Neural cell (in vitro differentiated cells): ENCODE measurements at regions not wholly inside any gene's neighbourhood (a gene's known extent, or its start where the extent isn't known, plus 50 kb on each side); places are given as distances from the start of the nearest gene placed in this dataset.

ENCODE experiments used
- H2AFZ ChIP-seq: fragments of 200-600, 300-800 bp; sonication (generic), shearing (Covaris generic); 2 replicates; pipeline ENCODE4 v1.6.0; 2014; ENCODE audit warnings: low read depth, mild to moderate bottlenecking, antibody characterized with exemption, low read length, moderate library complexity
- H3F3A ChIP-seq: fragments of 200-600 bp; shearing (Covaris generic); 2 replicates; pipeline ENCODE4 v1.6.1; 2016; ENCODE audit warnings: mild to moderate bottlenecking, moderate library complexity, mixed read lengths, antibody characterized with exemption, low read length; ENCODE audit not compliant: insufficient read depth, poor library complexity, severe bottlenecking
- H3K27ac ChIP-seq: fragments of 200-600, 300-800 bp; sonication (generic), shearing (Covaris generic); 2 replicates; pipeline ENCODE4 v1.5.1; 2014; ENCODE audit warnings: mild to moderate bottlenecking, low read length, moderate library complexity
- H3K27me3 ChIP-seq: fragments of 300-800, 200-600 bp; sonication (generic), shearing (Covaris generic); 2 replicates; pipeline ENCODE4 v1.6.0; 2014; ENCODE audit warnings: mild to moderate bottlenecking, low read depth, low read length, moderate library complexity; ENCODE audit not compliant: insufficient read depth
- H3K36me3 ChIP-seq: fragments of 300-800, 200-600 bp; sonication (generic), shearing (Covaris generic); 2 replicates; pipeline ENCODE4 v1.5.1; 2014; ENCODE audit warnings: mild to moderate bottlenecking, antibody characterized with exemption, low read length, moderate library complexity; ENCODE audit not compliant: insufficient read depth
- H3K4me2 ChIP-seq: fragments of 300-800, 200-600 bp; sonication (generic), shearing (Covaris generic); 2 replicates; pipeline ENCODE4 v1.6.0; 2014; ENCODE audit warnings: mild to moderate bottlenecking, low read length
- H3K4me3 ChIP-seq: fragments of 300-800, 200-600 bp; sonication (generic), shearing (Covaris generic); 2 replicates; pipeline ENCODE4 v1.5.1; 2014; ENCODE audit warnings: mild to moderate bottlenecking, low read length, moderate library complexity
- H3K79me2 ChIP-seq: fragments of 200-600 bp; shearing (Covaris generic); replicated peaks from 2 replicates; pipeline ENCODE4 v1.6.0; 2014; ENCODE audit warnings: mild to moderate bottlenecking, low read length, moderate library complexity; ENCODE audit not compliant: insufficient read depth
- H3K9ac ChIP-seq: fragments of 300-800, 200-600 bp; sonication (generic), shearing (Covaris generic); 2 replicates; pipeline ENCODE4 v1.6.1; 2016; ENCODE audit warnings: mild to moderate bottlenecking, low read length, mixed read lengths
- H3K9me2 ChIP-seq: fragments of 200-600 bp; shearing (Covaris generic); 2 replicates; pipeline ENCODE4 v1.6.1; 2016; ENCODE audit warnings: mild to moderate bottlenecking, low read length, mixed read lengths; ENCODE audit not compliant: insufficient read depth
- H3K9me3 ChIP-seq: fragments of 200-600, 300-800 bp; sonication (generic), shearing (Covaris generic); 2 replicates; pipeline ENCODE4 v1.6.1; 2016; ENCODE audit warnings: mild to moderate bottlenecking, mixed run types, low read length, moderate library complexity, mixed read lengths
- H4K20me1 ChIP-seq: fragments of 200-600 bp; shearing (Covaris generic); 2 replicates; pipeline ENCODE4 v1.6.1; 2016; ENCODE audit warnings: mild to moderate bottlenecking, mixed run types; ENCODE audit not compliant: insufficient read depth
- EP300 ChIP-seq: fragments of 450-650 bp; conservative IDR thresholded peaks from 2 replicates; pipeline ENCODE4 v1.6.1; 2014; ENCODE audit warnings: antibody characterized with exemption, mild to moderate bottlenecking, moderate library complexity; ENCODE audit not compliant: poor library complexity, severe bottlenecking
- EZH2 ChIP-seq: fragments of 200-600, 300-800 bp; shearing (Covaris generic), sonication (generic); IDR thresholded peaks from 2 replicates; pipeline ENCODE4 v1.6.1; 2014; ENCODE audit warnings: antibody characterized with exemption, low read length, borderline replicate concordance, mild to moderate bottlenecking; ENCODE audit not compliant: insufficient read depth, poor library complexity, severe bottlenecking
- MXI1 ChIP-seq: fragments of 450-650 bp; conservative IDR thresholded peaks from 2 replicates; pipeline ENCODE4 v1.6.1; 2014; ENCODE audit warnings: antibody characterized with exemption, mild to moderate bottlenecking; ENCODE audit not compliant: poor library complexity, severe bottlenecking
- POLR2AphosphoS5 ChIP-seq: IDR thresholded peaks from 2 replicates; pipeline ENCODE4 v1.6.1; 2012
- RAD21 ChIP-seq: fragments of 450-650 bp; conservative IDR thresholded peaks from 2 replicates; pipeline ENCODE4 v1.6.1; 2014; ENCODE audit warnings: antibody characterized with exemption, mild to moderate bottlenecking, moderate library complexity
- REST ChIP-seq: IDR thresholded peaks from 2 replicates; pipeline ENCODE4 v1.6.1; 2012; ENCODE audit warnings: borderline replicate concordance
- SMC3 ChIP-seq: fragments of 450-650 bp; conservative IDR thresholded peaks from 2 replicates; pipeline ENCODE4 v1.6.1; 2014; ENCODE audit warnings: antibody characterized with exemption, mild to moderate bottlenecking, moderate library complexity; ENCODE audit not compliant: poor library complexity
- TAF1 ChIP-seq: IDR thresholded peaks from 2 replicates; pipeline ENCODE4 v1.6.1; 2012; ENCODE audit warnings: low read depth
- TF ChIP-seq, protein P1 (sequence below): fragments of 450-650 bp; IDR thresholded peaks from 2 replicates; pipeline ENCODE4 v1.5.1; 2014; ENCODE audit warnings: antibody characterized with exemption, mild to moderate bottlenecking, moderate library complexity; ENCODE audit not compliant: poor library complexity, severe bottlenecking

DNA sequence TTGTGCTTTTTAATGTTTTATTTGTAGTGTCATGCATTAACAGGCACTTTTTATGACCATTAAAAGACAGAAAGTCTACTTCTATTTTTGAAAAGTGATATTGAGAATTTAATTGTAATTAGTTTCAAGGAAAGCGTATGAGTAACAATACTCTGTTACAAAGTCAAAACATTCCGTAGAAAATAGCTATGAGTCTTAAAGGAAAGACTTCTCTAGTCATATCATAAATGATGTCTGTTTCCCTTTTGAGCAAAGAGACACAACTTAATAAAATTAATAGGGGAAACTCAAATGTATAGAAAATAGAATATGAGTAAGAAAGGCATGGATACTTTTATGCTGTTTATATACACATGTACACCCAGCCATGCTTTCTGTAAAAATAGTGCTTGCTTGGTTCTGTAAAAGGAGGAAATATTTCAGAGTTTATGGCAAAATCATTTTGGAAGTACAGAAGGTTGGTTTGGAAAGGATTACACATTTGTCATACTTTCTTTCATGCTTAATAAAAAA, 107.8 kb upstream of the AHI1 start:
- Histone ChIP-seq H4K20me1 (no peaks in the 10 kb centered on the region), H3K27ac (no peak overlapping the region), H3K36me3 (no peaks in the 10 kb centered on the region), H3K9me3 (no peaks in the 10 kb centered on the region), H3K9ac (no peak overlapping the region), H3K4me3 (no peak overlapping the region), H3K27me3 (no peaks in the 10 kb centered on the region), H2AFZ (no peak overlapping the region), H3K79me2 (no peaks in the 10 kb centered on the region), H3K9me2 (no peaks in the 10 kb centered on the region), H3F3A (no peaks in the 10 kb centered on the region), H3K4me2 (no peak overlapping the region)
- TF ChIP-seq, protein P1, sequence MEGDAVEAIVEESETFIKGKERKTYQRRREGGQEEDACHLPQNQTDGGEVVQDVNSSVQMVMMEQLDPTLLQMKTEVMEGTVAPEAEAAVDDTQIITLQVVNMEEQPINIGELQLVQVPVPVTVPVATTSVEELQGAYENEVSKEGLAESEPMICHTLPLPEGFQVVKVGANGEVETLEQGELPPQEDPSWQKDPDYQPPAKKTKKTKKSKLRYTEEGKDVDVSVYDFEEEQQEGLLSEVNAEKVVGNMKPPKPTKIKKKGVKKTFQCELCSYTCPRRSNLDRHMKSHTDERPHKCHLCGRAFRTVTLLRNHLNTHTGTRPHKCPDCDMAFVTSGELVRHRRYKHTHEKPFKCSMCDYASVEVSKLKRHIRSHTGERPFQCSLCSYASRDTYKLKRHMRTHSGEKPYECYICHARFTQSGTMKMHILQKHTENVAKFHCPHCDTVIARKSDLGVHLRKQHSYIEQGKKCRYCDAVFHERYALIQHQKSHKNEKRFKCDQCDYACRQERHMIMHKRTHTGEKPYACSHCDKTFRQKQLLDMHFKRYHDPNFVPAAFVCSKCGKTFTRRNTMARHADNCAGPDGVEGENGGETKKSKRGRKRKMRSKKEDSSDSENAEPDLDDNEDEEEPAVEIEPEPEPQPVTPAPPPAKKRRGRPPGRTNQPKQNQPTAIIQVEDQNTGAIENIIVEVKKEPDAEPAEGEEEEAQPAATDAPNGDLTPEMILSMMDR = no peak
- TF ChIP-seq MXI1 = no peak
- TF ChIP-seq EZH2 = no peak
- no peak for TF ChIP-seq SMC3
- TF ChIP-seq POLR2AphosphoS5 = no peak
- no peak for TF ChIP-seq RAD21
- no peak for TF ChIP-seq EP300

DNA sequence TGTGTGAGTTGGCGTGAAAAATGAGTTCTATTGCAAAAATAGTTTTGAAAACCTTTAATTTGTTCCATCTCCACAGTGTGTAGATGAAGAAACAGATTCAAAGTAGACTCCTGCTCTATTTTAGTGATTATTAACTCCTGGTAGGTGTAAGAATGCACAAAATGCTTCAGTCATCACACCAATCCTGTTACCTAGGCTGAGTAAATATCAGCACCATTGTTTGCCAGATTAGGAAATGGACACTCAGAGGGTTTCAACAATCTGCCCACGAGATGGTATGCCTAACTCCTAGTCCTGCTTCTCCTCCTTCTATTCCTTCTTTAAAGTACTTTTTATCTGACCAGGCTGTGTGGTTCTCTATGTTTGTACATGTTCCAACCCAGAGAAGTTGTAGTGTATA, 108.9 kb upstream of the AHI1 start:
- no peak overlapping the region for H3K9ac ChIP-seq

More for the DNA sequence above, 108.9 kb upstream of the AHI1 start:
- Histone ChIP-seq H3K27ac (no peak overlapping the region), H3K36me3 (no peaks in the 10 kb centered on the region), H3K27me3 (no peaks in the 10 kb centered on the region), H3K9me2 (no peaks in the 10 kb centered on the region), H2AFZ (no peak overlapping the region), H3F3A (no peaks in the 10 kb centered on the region), H3K9me3 (no peaks in the 10 kb centered on the region), H3K4me3 (no peak overlapping the region), H3K4me2 (no peak overlapping the region), H4K20me1 (no peaks in the 10 kb centered on the region), H3K79me2 (no peaks in the 10 kb centered on the region)
- no peak for TF ChIP-seq EP300
- no peak for TF ChIP-seq SMC3
- TF ChIP-seq TAF1 = no peak
- TF ChIP-seq EZH2 = no peak
- no peak for TF ChIP-seq REST
- no peak for TF ChIP-seq RAD21
- TF ChIP-seq MXI1 = no peak
- TF ChIP-seq, protein P1 = no peak
- TF ChIP-seq POLR2AphosphoS5 = no peak
